ENCODE measurements at regions not wholly inside any gene's neighbourhood (a gene's known extent, or its start where the extent isn't known, plus 50 kb on each side); places are given as distances from the start of the nearest gene placed in this dataset.
"Not testable (repeated sequence)": the region's sequence is repeated elsewhere in the genome, so short reads cannot be mapped to it uniquely, and the experiment has no call there.

DNA sequence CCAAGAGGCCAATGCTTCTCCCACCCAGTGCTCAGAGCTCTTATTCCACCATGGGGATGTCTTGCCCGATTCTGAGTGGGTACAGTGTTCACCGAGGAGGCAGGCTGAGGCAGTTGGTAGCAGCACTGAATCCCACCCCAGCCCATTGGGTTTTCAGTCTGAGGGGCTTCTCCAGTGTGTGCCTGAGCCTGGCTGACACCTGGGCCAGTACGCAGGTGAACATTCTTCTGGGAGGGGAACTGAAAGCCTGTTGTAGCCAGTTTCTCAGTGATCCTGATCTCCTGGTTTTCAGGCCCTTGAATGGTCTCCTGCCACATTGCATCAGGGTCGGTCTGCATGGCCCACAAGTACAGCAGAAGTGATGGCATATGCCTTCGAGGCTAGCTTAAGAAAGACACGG is 98.2 kb downstream of the TMEM17 start:
- H3K4me1 ChIP-seq (ENCODE audit: insufficient read depth, low read length) = peaks cover 9% of the 10 kb centered on the region
- H3K36me3 ChIP-seq (ENCODE audit: insufficient read depth, low read length) = no peaks in the 10 kb centered on the region

DNA sequence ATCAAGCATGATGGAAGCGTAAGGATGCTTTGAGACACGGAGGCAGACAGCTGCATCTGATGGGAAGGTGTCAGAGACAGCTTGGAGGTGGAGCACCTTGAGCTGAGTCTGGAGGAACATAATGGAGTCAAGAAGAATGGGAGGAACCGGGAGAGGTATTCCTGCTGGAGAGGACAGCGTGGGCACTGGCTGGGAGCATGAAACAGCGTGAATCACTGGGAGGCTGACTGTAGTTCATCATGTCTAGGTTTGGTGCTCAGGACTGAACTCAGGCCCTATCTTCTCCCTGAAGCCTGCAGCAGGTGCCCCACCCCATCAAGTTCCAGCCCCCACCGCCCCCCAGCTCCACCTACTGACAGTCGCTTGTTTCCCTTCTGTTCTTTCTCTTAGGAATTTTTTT is 98.6 kb downstream of the TMEM17 start:
- no peak overlapping the region for H2AFZ ChIP-seq (ENCODE audit: low read depth, low read length)
- H3K4me3 ChIP-seq (ENCODE audit: low read length) = no peak overlapping the region
- no peaks in the 10 kb centered on the region for H3K9me3 ChIP-seq (ENCODE audit: low read length)
- no peaks in the 10 kb centered on the region for H3K27me3 ChIP-seq (ENCODE audit: insufficient read depth, low read length)
- no peaks in the 10 kb centered on the region for H3K36me3 ChIP-seq (ENCODE audit: insufficient read depth, low read length)
- H3K4me1 ChIP-seq (ENCODE audit: insufficient read depth, low read length) = peaks cover 9% of the 10 kb centered on the region

More for the DNA sequence above, 98.2 kb downstream of the TMEM17 start:
- Histone ChIP-seq H3K27me3 (ENCODE audit: insufficient read depth, low read length) (no peaks in the 10 kb centered on the region), H2AFZ (ENCODE audit: low read depth, low read length) (no peak overlapping the region), H3K4me3 (ENCODE audit: low read length) (no peak overlapping the region), H3K9me3 (ENCODE audit: low read length) (no peaks in the 10 kb centered on the region)

DNA sequence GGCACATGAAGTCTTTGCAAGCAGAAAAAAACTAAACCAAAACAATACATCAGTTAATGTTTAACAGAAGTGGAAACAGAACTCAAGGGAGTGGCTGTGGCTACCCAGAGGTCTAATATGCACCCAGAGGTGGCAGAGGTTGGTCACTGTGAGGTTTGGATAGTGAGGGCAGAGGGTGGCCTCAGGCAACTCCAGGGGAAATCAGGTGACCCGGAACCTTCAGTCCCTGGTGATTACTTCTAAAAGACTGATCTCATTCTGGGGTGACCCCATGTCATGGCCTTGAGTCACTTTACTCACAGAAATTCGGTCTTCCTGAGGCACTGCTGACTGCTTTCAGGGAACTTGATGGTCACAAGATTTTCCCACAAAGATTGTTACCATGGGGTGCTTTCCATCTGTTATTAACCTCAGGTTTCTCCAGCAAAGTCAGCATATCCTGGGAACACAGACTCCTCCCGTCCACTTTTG is 99.4 kb downstream of the TMEM17 start:
- no peaks in the 10 kb centered on the region for H3K36me3 ChIP-seq (ENCODE audit: insufficient read depth, low read length)
- H2AFZ ChIP-seq (ENCODE audit: low read depth, low read length) = no peak overlapping the region
- H3K9me3 ChIP-seq (ENCODE audit: low read length) = no peaks in the 10 kb centered on the region
- no peak overlapping the region for H3K4me3 ChIP-seq (ENCODE audit: low read length)
- peaks cover 5% of the 10 kb centered on the region for H3K4me1 ChIP-seq (ENCODE audit: insufficient read depth, low read length)
- H3K27me3 ChIP-seq (ENCODE audit: insufficient read depth, low read length) = no peaks in the 10 kb centered on the region

DNA sequence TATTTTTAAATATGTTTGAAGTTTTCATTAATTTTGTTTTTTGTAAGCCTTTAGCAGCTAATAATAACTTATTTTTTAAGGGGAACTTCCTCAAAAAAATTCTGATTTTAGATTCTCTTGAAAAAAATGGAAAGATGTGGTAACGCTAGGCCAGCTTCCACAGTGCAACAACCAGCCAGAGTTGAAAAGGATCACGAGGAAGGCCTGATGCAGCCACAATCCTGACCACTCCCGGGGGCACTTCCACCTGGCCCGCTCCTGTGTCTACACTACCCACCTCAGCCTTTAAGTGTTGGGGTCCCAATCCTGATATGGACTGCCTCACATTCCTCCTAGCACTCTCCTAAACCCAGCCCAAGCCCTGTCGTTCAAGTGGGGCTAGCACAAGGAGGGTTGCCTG is 101.1 kb downstream of the TMEM17 start:
- Histone ChIP-seq H3K4me1 (ENCODE audit: insufficient read depth, low read length) (no peaks in the 10 kb centered on the region), H3K9me3 (ENCODE audit: low read length) (no peaks in the 10 kb centered on the region), H3K27me3 (ENCODE audit: insufficient read depth, low read length) (no peaks in the 10 kb centered on the region), H3K4me3 (ENCODE audit: low read length) (no peak overlapping the region), H2AFZ (ENCODE audit: low read depth, low read length) (no peak overlapping the region), H3K36me3 (ENCODE audit: insufficient read depth, low read length) (no peaks in the 10 kb centered on the region)

DNA sequence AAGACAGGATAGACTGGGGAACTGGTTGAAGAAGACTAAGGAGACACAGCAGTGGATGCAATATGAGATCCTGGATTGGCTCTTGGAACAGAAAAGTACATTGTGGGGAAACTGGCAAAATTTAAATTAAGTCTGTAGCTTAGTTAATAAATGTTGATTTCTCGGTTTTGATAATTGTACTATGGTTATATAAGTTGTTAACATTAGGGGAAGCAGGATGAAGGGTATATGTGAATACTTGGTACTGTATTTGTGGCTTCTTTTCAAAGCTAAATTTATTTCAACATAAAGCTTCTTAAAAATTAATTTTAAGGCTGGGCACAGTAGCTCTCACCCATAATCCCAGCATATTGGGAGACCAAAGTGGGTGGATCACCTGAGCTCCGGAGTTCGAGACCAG is 103.8 kb downstream of the TMEM17 start:
- Histone ChIP-seq H3K27me3 (ENCODE audit: insufficient read depth, low read length) (no peaks in the 10 kb centered on the region), H3K9me3 (ENCODE audit: low read length) (no peaks in the 10 kb centered on the region), H3K36me3 (ENCODE audit: insufficient read depth, low read length) (no peaks in the 10 kb centered on the region), H3K4me3 (ENCODE audit: low read length) (no peak overlapping the region), H3K4me1 (ENCODE audit: insufficient read depth, low read length) (no peaks in the 10 kb centered on the region), H2AFZ (ENCODE audit: low read depth, low read length) (no peak overlapping the region)

DNA sequence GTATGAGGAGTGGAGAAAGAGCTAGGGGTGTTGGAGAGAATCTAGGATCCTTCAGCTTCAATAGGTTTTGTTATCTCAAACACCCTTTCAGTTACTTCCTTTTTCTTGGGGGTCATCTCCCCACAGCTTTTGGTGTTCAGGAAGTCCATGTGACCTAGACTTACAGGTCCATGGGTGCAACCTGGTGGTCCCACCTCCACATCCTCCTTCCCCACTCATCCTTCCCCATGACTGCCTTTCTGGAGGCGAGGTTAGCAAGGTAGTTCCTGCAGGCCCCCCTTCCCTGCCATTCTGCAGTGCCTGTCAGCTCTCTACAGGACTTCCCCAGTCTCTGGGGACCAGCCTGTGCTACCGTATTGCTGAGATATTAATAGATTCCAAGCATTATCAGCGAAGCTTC is 107.6 kb downstream of the TMEM17 start:
- no peak overlapping the region for H2AFZ ChIP-seq (ENCODE audit: low read depth, low read length)
- H3K4me1 ChIP-seq (ENCODE audit: insufficient read depth, low read length) = no peaks in the 10 kb centered on the region
- no peak overlapping the region for H3K4me3 ChIP-seq (ENCODE audit: low read length)
- no peaks in the 10 kb centered on the region for H3K9me3 ChIP-seq (ENCODE audit: low read length)
- no peaks in the 10 kb centered on the region for H3K27me3 ChIP-seq (ENCODE audit: insufficient read depth, low read length)
- no peaks in the 10 kb centered on the region for H3K36me3 ChIP-seq (ENCODE audit: insufficient read depth, low read length)

DNA sequence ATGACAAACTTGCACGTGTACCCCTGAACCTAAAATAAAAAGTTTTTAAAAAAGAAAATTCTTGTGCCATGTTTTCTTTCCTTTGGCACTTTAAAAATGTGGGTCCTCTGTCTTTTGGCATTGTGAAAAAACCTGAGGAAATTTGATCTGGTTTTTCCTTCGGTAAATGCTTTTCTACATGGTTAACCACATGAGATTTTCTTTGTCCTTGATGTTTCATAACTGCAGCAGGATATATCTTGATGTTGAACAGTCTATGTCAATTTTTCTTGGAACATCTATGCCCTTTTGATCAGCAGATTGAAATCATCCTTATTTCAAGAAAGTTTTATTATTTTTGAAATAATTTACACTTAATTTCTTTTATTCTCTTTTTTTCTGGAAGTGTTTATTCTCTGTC is 109.1 kb downstream of the TMEM17 start:
- Histone ChIP-seq H3K9me3 (ENCODE audit: low read length) (no peaks in the 10 kb centered on the region), H2AFZ (ENCODE audit: low read depth, low read length) (no peak overlapping the region), H3K36me3 (ENCODE audit: insufficient read depth, low read length) (no peaks in the 10 kb centered on the region), H3K27me3 (ENCODE audit: insufficient read depth, low read length) (no peaks in the 10 kb centered on the region), H3K4me3 (ENCODE audit: low read length) (no peak overlapping the region), H3K4me1 (ENCODE audit: insufficient read depth, low read length) (no peaks in the 10 kb centered on the region)

DNA sequence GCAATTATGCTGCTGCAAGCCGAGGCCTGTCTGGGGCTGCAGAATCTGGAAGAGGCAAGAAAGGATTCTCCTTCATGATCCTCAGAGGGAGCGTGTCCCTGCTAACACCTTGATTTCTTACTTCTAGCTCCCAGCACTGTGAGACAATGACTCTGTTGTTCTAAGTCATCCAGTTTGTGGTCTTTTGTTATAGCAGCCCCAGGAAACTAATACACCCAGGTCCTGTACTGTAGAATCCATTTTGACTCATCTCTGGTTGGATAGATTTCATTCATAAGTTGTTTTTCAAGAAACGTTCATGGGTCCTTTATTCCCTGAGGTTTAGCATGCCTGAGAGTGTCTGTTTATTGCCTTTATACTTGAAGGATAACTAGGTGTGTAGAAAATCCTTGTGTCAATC is 112.7 kb downstream of the TMEM17 start:
- Histone ChIP-seq H3K9me3 (ENCODE audit: low read length) (no peaks in the 10 kb centered on the region), H3K4me1 (ENCODE audit: insufficient read depth, low read length) (no peaks in the 10 kb centered on the region), H3K27me3 (ENCODE audit: insufficient read depth, low read length) (no peaks in the 10 kb centered on the region), H2AFZ (ENCODE audit: low read depth, low read length) (no peak overlapping the region), H3K36me3 (ENCODE audit: insufficient read depth, low read length) (no peaks in the 10 kb centered on the region), H3K4me3 (ENCODE audit: low read length) (no peak overlapping the region)

DNA sequence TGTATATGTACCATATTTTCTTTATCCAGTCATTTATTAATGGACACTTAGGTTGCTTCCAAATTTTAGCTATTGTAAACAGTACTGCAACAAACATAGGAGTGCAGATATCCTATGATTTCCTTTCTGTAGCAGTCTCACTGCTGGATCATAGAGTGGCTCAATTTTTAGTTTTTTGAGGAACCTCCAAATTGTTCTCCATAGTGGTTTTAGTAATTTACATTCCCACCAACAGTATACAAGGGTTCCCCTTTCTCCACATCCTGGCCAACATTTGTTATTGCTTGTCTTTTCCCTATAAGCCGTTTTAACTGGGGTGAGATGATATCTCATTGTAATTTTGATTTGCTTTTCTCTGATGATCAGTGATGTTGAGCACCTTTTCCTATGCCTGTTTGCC is 114.3 kb downstream of the TMEM17 start:
- no peak overlapping the region for H2AFZ ChIP-seq (ENCODE audit: low read depth, low read length)
- H3K4me3 ChIP-seq (ENCODE audit: low read length) = no peak overlapping the region
- H3K27me3 ChIP-seq (ENCODE audit: insufficient read depth, low read length) = no peaks in the 10 kb centered on the region

DNA sequence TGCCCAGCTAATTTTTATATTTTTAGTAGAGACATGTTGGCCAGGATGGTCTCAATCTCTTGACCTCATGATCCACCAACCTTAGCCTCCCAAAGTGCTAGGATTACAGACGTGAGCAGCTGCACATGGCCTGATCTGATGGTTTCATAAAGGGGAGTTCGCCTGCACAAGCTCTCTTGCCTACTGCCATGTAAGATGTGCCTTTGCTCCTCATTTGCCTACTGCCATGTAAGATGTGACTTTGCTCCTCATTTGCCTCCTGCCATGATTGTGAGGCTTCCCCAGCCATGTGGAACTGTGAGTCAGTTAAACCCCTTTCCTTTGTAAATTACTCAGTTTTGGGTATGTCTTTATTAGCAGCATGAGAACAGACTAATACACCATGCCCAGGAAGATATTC is 119.6 kb downstream of the TMEM17 start:
- not testable (repeated sequence) for H3K36me3 ChIP-seq (ENCODE audit: insufficient read depth, low read length); H3K9me3 ChIP-seq (ENCODE audit: low read length); H2AFZ ChIP-seq (ENCODE audit: low read depth, low read length); H3K27me3 ChIP-seq (ENCODE audit: insufficient read depth, low read length); H3K4me1 ChIP-seq (ENCODE audit: insufficient read depth, low read length); H3K4me3 ChIP-seq (ENCODE audit: low read length)

More for the DNA sequence above, 114.3 kb downstream of the TMEM17 start:
- Histone ChIP-seq H3K36me3 (ENCODE audit: insufficient read depth, low read length) (no peaks in the 10 kb centered on the region), H3K4me1 (ENCODE audit: insufficient read depth, low read length) (no peaks in the 10 kb centered on the region), H3K9me3 (ENCODE audit: low read length) (no peaks in the 10 kb centered on the region)

DNA sequence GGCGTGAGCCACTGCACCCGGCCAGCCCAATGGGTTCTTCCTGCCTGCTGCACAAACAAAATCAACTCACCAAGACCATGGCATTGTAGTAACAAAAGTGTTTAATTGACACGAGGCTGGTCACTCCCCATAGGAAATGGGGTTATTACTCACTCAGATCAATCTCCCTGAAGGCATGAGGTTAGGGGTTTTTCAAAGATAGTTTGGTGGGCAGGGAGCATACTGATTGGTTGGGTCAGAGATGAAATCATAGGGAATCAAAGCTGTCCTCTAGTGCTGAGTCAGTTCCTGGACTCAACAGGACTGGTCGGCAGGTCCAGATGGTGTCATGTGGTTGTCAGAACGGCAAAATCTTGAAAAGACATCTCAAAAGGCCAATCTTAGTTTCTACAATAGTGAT is 122.1 kb downstream of the TMEM17 start:
- no peaks in the 10 kb centered on the region for H3K36me3 ChIP-seq (ENCODE audit: insufficient read depth, low read length)
- H3K4me3 ChIP-seq (ENCODE audit: low read length) = no peak overlapping the region
- H3K9me3 ChIP-seq (ENCODE audit: low read length) = no peaks in the 10 kb centered on the region
- H2AFZ ChIP-seq (ENCODE audit: low read depth, low read length) = no peak overlapping the region
- H3K4me1 ChIP-seq (ENCODE audit: insufficient read depth, low read length) = no peaks in the 10 kb centered on the region
- no peaks in the 10 kb centered on the region for H3K27me3 ChIP-seq (ENCODE audit: insufficient read depth, low read length)

DNA sequence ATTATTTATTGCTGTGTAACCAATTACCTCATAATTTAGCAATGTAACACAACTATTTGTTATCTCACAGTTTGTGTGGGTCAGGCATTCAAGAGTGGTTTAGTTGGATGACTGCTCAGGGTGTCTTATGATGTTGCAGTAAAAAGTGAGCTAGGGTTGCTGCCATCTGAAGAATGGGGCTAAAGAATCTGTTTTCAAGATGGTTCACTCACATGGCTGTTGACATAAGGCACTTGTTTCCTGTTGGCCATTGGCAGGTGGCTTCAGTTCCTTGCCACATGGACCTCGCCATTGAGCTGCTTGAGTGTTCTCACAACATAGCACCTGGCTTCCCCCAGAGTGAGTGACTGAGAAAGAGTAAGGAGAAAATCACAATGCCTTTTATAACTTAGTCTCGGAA is 123.2 kb downstream of the TMEM17 start:
- no peaks in the 10 kb centered on the region for H3K4me1 ChIP-seq (ENCODE audit: insufficient read depth, low read length)
- no peak overlapping the region for H3K4me3 ChIP-seq (ENCODE audit: low read length)
- H3K27me3 ChIP-seq (ENCODE audit: insufficient read depth, low read length) = no peaks in the 10 kb centered on the region
- no peaks in the 10 kb centered on the region for H3K9me3 ChIP-seq (ENCODE audit: low read length)
- no peaks in the 10 kb centered on the region for H3K36me3 ChIP-seq (ENCODE audit: insufficient read depth, low read length)
- no peak overlapping the region for H2AFZ ChIP-seq (ENCODE audit: low read depth, low read length)

DNA sequence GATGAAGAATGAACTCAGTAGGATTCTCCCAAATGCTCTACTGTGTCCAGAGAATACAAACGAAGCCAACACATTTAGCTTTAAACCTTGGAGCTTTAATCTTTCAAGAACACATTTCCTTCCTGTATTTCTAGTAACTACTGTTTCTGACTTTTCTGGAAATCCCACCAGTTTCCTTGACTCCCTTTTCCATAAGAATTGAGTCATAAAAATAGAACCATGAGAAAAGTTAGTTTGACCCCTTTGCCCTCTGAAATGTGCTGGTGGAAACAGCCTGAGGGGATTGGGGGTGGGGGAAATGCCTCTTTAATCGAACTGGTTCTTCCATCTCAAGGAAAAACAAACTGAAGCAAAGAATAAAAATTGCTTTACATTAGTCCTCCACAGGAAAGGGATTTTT is 123.9 kb downstream of the TMEM17 start:
- H3K9me3 ChIP-seq (ENCODE audit: low read length) = no peaks in the 10 kb centered on the region
- no peaks in the 10 kb centered on the region for H3K4me1 ChIP-seq (ENCODE audit: insufficient read depth, low read length)
- no peaks in the 10 kb centered on the region for H3K36me3 ChIP-seq (ENCODE audit: insufficient read depth, low read length)
- no peaks in the 10 kb centered on the region for H3K27me3 ChIP-seq (ENCODE audit: insufficient read depth, low read length)
- H3K4me3 ChIP-seq (ENCODE audit: low read length) = no peak overlapping the region
- H2AFZ ChIP-seq (ENCODE audit: low read depth, low read length) = no peak overlapping the region

DNA sequence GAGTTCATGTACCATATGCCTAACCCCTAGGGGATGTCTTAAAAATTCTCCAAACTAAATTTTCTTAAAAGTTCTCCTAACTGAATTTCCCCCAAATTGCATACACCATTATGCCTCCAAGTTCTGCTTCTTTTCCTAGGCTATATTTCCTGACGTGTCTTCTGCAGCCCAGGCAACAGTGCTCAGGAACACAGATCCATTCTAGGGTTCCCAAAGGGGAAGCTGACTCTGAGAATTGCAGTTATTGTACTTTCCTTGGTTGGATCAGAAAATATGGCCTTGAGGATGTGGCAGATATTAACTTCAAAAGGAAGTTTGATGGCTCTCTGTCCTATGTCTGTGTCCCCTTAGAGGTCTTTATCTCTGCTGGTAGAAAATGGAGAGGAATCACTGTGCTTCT is 124.3 kb downstream of the TMEM17 start:
- H2AFZ ChIP-seq (ENCODE audit: low read depth, low read length) = no peak overlapping the region
- H3K4me3 ChIP-seq (ENCODE audit: low read length) = no peak overlapping the region
- no peaks in the 10 kb centered on the region for H3K4me1 ChIP-seq (ENCODE audit: insufficient read depth, low read length)
- H3K27me3 ChIP-seq (ENCODE audit: insufficient read depth, low read length) = no peaks in the 10 kb centered on the region
- H3K9me3 ChIP-seq (ENCODE audit: low read length) = no peaks in the 10 kb centered on the region
- H3K36me3 ChIP-seq (ENCODE audit: insufficient read depth, low read length) = no peaks in the 10 kb centered on the region
